Lung (tissue), 11 donors: ENCODE measurements at regions not wholly inside any gene's neighbourhood (a gene's known extent, or its start where the extent isn't known, plus 50 kb on each side); places are given as distances from the start of the nearest gene placed in this dataset.

Experiments used
- ATAC-seq: fragments of 200-7000 bp; cut with Tn5 transposase; one replicate; pipeline ENCODE4 v1.9.1; 2020; ENCODE audit warnings: moderate number of reproducible peaks; ENCODE audit not compliant: insufficient read depth, low FRiP score
- DNase-seq, 3 donors: peaks; one replicate each; pipeline ENCODE4 v3.0.0-alpha.2; 2013 to 2017
- H3K27ac ChIP-seq, 2 donors: one replicate each; pipeline ENCODE4 v1.5.1; 2013; ENCODE audit warnings: mild to moderate bottlenecking in 2 of 2, moderate library complexity in 2 of 2, control low read depth in 1 of 2, inconsistent platforms in 1 of 2, low read depth in 1 of 2, low read length in 1 of 2
- H3K27me3 ChIP-seq, 3 donors: one replicate each; pipeline ENCODE4 v1.5.1; 2013; ENCODE audit warnings: low read length in 2 of 3; ENCODE audit not compliant: control insufficient read depth in 3 of 3, insufficient read depth in 3 of 3
- H3K36me3 ChIP-seq, 4 donors: one replicate each; pipeline ENCODE4 v1.5.1; 2013; ENCODE audit warnings: low read length in 4 of 4, mild to moderate bottlenecking in 1 of 4, moderate library complexity in 1 of 4; ENCODE audit not compliant: control insufficient read depth in 4 of 4, insufficient read depth in 4 of 4
- H3K4me1 ChIP-seq, 5 donors: one replicate each; pipeline ENCODE4 v1.5.1; 2013; ENCODE audit warnings: low read length in 5 of 5, mild to moderate bottlenecking in 2 of 5, moderate library complexity in 1 of 5; ENCODE audit not compliant: control insufficient read depth in 5 of 5, insufficient read depth in 5 of 5
- H3K4me3 ChIP-seq: one replicate; pipeline ENCODE4 v1.5.1; 2013; ENCODE audit warnings: mild to moderate bottlenecking, control low read depth, moderate library complexity
- H3K9ac ChIP-seq, 2 donors: one replicate each; pipeline ENCODE4 v1.5.1; 2013; ENCODE audit warnings: low read length in 2 of 2, control low read depth in 1 of 2; ENCODE audit not compliant: insufficient read depth in 1 of 2
- H3K9me3 ChIP-seq, 4 donors: one replicate each; pipeline ENCODE4 v1.5.1; 2013; ENCODE audit warnings: low read length in 3 of 4, mild to moderate bottlenecking in 1 of 4, moderate library complexity in 1 of 4; ENCODE audit not compliant: control insufficient read depth in 4 of 4, insufficient read depth in 3 of 4
- WGBS, 2 donors: extraction: QIAGEN DNeasy Blood & Tissue Kit; methylation state at CpG; one replicate each; pipeline ENCODE4 v1.1.7; 2013; 5-methylcytosine and 5-hydroxymethylcytosine counted together
- TF ChIP-seq, protein P1 (sequence below): IDR thresholded peaks from 2 replicates; pipeline ENCODE4 v1.5.1; 2012; ENCODE audit warnings: mild to moderate bottlenecking; ENCODE audit errors: control extremely low read depth, extremely low read depth
- donor health status: control.
- donor health status: control.
- donor health status: Bipolar disorder and iron deficiency.
- donor health status: healthy.
- donor health status: DM: yes; HTN: yes; CAD: no.

- Histone ChIP-seq H3K4me3 (no peak overlapping the region), H3K36me3 (no peaks in the 10 kb centered on the region), H3K9me3 (peaks cover 0 to 4% (median 0%) of the 10 kb centered on the region in 4 donors), H3K9ac (no peak overlapping the region), H3K4me1 (no peaks in the 10 kb centered on the region), H3K27me3 (no peaks in the 10 kb centered on the region), H3K27ac (no peak overlapping the region)
- DNase-seq (no peak), ATAC-seq (no peak)
- WGBS, 2 donors: 87 to 89% methylated on average over 7 of the region's 7 CpGs
- TF ChIP-seq, protein P1, sequence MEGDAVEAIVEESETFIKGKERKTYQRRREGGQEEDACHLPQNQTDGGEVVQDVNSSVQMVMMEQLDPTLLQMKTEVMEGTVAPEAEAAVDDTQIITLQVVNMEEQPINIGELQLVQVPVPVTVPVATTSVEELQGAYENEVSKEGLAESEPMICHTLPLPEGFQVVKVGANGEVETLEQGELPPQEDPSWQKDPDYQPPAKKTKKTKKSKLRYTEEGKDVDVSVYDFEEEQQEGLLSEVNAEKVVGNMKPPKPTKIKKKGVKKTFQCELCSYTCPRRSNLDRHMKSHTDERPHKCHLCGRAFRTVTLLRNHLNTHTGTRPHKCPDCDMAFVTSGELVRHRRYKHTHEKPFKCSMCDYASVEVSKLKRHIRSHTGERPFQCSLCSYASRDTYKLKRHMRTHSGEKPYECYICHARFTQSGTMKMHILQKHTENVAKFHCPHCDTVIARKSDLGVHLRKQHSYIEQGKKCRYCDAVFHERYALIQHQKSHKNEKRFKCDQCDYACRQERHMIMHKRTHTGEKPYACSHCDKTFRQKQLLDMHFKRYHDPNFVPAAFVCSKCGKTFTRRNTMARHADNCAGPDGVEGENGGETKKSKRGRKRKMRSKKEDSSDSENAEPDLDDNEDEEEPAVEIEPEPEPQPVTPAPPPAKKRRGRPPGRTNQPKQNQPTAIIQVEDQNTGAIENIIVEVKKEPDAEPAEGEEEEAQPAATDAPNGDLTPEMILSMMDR: no peak
These were observed 420.7 kb downstream of the INSC start for GRCh38 chr11:15535414-15535813.

DNA sequence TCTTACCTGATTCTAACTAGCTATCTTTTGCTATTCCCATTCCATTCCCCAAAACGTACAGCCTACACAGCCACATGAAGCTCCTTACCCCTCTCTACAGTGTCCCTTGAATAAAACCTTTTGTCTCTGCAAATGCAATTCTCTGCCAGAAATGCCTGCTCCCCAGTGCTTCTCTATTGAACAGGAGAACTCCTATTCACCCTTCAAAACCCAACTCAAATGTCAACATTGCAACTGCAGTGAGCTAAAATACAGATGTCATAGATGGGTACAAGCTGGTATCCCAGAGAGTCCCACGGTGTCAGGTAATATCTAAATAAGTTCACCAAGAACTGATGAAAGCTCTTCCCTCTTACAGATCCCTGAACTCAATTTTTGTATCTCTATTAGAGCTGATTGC, 421.7 kb downstream of the INSC start:
- TF ChIP-seq, protein P1: no peak
- no peaks in the 10 kb centered on the region for H3K27me3 ChIP-seq
- no peak overlapping the region for H3K9ac ChIP-seq
- H3K36me3 ChIP-seq: no peaks in the 10 kb centered on the region
- peaks cover 0 to 4% (median 0%) of the 10 kb centered on the region in 4 donors for H3K9me3 ChIP-seq
- no peak for DNase-seq
- no peak for ATAC-seq
- no peaks in the 10 kb centered on the region for H3K4me1 ChIP-seq
- WGBS, 2 donors: 61 to 87% methylated on average over 2 of the region's 2 CpGs
- H3K4me3 ChIP-seq: no peak overlapping the region
- no peak overlapping the region for H3K27ac ChIP-seq

GRCh38 chr11:15539645-15540044, 424.9 kb downstream of the INSC start:
- Histone ChIP-seq H3K27me3 (no peaks in the 10 kb centered on the region), H3K36me3 (no peaks in the 10 kb centered on the region), H3K9ac (no peak overlapping the region), H3K4me1 (no peaks in the 10 kb centered on the region), H3K27ac (no peak overlapping the region), H3K4me3 (no peak overlapping the region), H3K9me3 (no peaks in the 10 kb centered on the region)
- DNase-seq (no peak), ATAC-seq (no peak)
- TF ChIP-seq, protein P1: no peak
- WGBS, 2 donors: 57 to 69% methylated on average over 4 of the region's 4 CpGs

DNA sequence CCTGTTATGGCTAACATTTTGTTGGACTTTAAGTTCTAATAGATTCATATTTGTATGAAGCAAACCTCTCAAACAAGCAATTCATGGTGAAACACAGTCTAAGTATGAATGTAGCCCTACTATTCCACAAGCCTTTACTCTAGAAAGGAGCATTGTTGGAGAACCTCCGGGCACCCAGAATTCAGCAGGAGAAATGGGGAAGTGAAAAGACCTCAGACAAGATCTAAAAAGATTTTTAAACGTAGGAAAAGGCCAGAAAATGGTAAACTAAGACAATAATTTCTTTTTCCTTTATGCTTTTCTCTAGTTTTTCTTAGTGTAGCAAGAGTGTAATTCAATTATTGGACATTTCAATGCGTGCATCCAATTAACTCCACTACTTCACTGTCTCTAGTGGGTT, 426.4 kb downstream of the INSC start:
- Histone ChIP-seq H3K36me3 (no peaks in the 10 kb centered on the region), H3K27me3 (no peaks in the 10 kb centered on the region), H3K9ac (no peak overlapping the region), H3K4me1 (no peaks in the 10 kb centered on the region), H3K27ac (no peak overlapping the region), H3K4me3 (no peak overlapping the region), H3K9me3 (no peaks in the 10 kb centered on the region)
- 74 to 78% methylated on average over 3 of the region's 3 CpGs for WGBS, 2 donors
- ATAC-seq: no peak
- no peak for DNase-seq
- TF ChIP-seq, protein P1: no peak
